DMS 273 (cell line): ENCODE measurements at regions not wholly inside any gene's neighbourhood (a gene's known extent, or its start where the extent isn't known, plus 50 kb on each side); places are given as distances from the start of the nearest gene placed in this dataset.
"Not testable (repeated sequence)": the region's sequence is repeated elsewhere in the genome, so short reads cannot be mapped to it uniquely, and the experiment has no call there.

ENCODE experiments used
- DNase-seq: peaks from one replicate; lab custom pipeline; 2025; ENCODE audit not compliant: unreplicated experiment; lab: John Stamatoyannopoulos, UW

GRCh38 chr13:112145551-112146360 is 78.8 kb downstream of the SOX1 start:
- no peak for DNase-seq

DNA sequence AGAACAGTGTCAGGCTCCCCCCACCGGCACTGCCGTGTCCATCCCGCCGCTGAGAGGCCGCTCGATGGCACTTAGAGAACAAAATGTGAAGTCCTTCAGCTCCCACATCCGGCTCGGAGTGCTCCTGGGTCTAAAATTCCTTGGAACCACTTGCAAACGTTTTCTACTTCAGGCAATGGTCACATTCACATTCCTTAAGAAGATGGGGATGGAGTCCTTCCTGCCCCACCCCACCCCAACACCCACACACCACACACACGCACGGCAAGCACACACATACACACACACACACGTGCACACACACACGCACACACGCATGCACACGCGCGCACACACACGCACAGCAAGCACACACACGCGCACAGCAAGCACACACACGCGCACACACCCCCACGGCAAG is 83.4 kb downstream of the SOX1 start:
- no peak for DNase-seq

- DNase-seq = no peak
Measured at GRCh38 chr13:112152846-112153245, 85.9 kb downstream of the SOX1 start.

- DNase-seq = no peak
Measured at GRCh38 chr13:112153364-112153763, 86.4 kb downstream of the SOX1 start.

GRCh38 chr13:112153846-112154245 is 86.9 kb downstream of the SOX1 start:
- no peak for DNase-seq

GRCh38 chr13:112154301-112155060 is 87.5 kb downstream of the SOX1 start:
- DNase-seq = no peak

GRCh38 chr13:112158961-112159360 is 92.0 kb downstream of the SOX1 start:
- no peak for DNase-seq

DNA sequence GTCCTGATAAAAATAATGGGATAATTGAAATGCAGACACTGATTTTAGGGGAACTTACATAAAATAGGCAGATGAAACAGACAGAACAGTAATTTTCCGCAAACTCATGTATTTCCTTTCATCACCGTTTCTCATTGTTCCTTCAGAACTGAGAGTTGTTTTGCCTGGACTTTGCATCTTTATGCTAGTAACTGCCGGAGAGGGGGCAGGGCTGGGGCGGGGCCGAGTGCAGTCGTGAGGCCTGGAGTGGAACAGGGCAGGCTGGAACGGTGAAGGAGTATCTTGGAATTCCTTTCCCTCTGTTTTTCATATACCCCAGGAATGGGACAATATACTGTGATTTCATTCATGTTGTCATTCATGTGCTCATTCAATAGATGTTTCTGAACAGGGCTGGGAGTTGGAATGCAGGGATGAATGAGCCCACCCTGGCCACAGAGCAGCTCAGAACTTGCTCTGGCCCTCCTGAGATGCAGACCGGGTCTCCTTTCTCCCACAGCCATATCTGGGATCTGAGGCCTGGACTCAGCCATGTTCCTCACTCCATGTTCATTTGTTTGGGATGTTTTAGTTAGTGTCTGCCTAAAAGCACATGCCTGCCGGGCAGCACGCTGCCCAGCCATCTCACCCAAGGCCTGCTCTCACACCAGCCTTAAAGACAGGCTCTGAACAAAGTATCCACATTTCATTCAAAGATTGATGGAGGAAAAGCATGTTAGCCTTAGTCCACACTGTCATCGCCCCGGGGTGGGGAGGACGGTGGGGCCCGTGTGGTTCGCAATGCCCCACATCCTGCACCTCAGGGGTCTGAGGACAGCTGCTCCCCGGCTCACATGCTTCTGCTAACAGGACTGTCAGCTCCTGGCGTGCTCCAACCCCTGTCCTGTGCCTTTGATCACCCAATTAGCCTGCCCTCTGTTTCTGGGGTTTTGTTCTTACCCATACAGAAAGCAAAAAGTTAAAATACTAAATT is 92.9 kb downstream of the SOX1 start:
- no peak for DNase-seq

GRCh38 chr13:112160558-112160957 is 93.6 kb downstream of the SOX1 start:
- DNase-seq = peak; percentile 0

GRCh38 chr13:112161521-112162301 is 94.8 kb downstream of the SOX1 start:
- DNase-seq = no peak

DNA sequence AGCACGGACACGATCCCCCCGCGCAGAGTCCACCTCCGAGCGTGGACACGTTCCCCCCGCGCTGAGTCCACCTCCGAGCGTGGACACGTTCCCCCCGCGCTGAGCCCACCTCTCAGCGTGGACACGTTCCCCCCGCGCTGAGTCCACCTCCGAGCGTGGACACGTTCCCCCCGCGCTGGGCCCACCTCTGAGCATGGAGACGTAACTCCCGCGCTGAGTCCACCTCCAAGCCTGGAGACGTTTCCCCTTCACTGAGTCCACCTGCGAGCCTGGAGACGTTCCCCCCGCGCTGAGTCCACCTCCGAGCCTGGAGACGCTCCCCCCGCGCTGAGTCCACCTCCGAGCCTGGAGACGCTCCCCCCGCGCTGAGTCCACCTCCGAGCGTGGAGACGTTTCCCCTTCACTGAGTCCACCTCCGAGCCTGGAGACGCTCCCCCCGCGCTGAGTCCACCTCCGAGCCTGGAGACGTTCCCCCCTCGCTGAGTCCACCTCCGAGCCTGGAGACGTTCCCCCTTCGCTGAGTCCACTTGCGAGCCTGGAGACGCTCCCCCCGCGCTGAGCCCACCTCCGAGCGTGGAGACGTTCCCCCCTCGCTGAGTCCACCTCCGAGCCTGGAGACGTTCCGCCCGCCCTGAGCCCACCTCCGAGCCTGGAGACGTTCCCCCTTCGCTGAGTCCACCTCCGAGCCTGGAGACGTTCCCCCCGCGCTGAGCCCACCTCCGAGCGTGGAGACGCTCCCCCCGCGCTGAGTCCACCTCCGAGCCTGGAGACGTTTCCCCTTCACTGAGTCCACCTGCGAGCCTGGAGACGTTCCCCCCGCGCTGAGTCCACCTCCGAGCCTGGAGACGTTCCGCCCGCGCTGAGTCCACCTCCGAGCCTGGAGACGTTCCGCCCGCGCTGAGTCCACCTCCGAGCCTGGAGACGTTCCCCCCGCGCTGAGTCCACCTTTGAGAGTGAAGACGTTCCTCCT is 97.0 kb downstream of the SOX1 start:
- not testable (repeated sequence) for DNase-seq

- no peak for DNase-seq
Measured at GRCh38 chr13:112165712-112166111, 98.8 kb downstream of the SOX1 start.

- DNase-seq = no peak
Measured at GRCh38 chr13:112168761-112169160, 101.8 kb downstream of the SOX1 start.

DNA sequence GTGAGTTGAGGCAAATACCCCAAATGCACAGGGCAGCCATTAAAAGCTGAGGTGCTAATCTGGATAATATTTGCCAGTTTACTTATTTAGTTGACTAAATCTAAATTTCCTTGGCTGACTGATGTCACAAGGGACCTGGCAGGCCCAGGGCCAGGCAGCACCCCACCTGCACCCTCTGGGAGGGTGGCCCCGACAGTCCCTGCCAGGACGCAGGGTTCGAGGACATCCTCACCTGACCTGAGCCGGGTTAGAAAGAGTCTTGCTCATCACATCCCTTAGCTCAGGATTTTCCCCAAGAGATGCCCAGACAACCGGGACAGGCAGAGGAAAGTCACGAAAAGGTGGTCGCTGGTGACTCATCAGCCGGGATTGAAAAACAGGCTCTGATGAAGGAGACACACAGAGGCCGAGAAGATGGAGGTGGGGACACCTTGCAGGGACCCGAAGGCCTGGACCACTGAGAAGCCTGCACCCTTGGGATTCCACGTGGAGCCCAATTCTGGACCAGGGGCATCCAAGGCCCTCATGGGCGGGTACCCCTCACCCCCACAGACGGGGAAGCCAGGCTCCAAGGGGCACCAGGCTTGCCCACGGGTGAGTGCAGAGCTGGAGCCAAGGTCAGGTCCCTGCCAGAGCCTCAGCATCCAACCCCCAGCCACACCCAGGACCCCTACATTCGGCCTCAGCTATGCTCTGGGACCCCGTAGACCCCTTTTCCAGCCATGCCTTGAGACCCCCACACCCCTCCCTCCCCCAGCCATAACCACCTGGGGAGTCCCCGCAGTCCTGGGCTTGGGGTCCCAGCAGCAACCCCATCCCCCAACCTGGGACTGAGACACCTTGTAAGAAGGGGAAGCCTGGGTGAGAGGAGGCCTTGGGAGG is 103.2 kb downstream of the SOX1 start:
- no peak for DNase-seq

DNA sequence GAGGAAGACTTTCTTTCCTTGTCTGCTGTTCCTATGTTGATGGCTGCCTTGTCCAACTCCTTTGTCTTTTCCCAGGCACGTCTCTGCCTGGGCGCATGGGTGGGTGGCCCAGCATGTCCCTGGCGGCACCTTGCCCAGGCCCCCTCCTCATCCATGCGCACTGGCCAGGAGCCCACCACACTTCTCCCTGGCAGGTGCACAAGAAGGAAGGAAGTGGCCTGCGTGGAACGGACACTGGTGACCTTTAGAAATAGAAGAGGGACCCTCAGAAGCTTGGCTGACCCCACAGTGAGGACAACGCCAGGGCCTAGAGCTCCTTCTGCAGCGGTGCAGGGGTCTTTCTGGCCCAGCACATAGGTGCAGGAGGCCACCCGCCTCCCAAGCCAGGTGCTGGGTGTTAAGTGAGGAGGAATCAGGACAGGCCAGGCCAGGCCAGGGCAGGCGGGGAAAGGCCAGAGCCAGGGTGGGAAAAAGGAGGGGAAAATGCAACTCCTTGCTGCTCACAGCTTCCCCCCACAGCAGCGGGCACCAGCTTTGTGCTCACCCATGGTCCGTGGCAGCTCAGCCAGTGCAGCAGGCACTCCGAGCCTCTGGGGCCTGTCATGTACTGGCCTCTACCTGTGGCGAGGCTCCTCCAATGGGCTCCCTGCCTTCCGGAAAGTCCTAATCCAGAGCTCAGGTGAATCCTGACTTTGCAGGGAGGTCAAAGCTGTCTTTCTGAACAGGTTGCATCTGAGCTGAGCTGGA is 104.0 kb downstream of the SOX1 start:
- no peak for DNase-seq

DNA sequence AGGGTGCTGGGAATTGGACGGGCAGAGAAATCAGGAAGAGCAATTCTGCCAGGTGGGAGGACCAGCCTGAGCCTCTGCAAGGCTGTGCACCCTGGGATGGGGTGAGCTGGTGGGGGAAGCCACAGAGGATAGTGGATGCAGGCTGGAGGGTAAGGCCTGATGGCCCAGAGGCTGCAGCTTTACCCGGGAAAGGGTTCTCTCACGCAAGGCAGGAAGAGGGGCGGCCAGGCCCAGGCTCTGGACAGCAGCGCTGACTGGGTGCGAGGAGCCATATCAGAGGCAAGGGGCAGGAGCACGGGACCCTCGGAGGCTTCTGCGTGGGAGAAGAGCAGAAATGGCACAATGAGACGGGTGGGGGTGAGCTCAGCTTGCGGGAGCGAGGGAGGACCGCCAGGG is 104.6 kb downstream of the SOX1 start:
- DNase-seq = no peak

GRCh38 chr13:112172017-112172416 is 105.1 kb downstream of the SOX1 start:
- DNase-seq = no peak
